T-helper 1 cell treated with Interleukin-12 subunit alpha and Interleukin-12 subunit beta and Interleukin-4 antibody, amounts not matched to agents 30 ng/mL and 1 ng/mL, for 36 hours (primary cell): ENCODE measurements at regions not wholly inside any gene's neighbourhood (a gene's known extent, or its start where the extent isn't known, plus 50 kb on each side); places are given as distances from the start of the nearest gene placed in this dataset.

Experiments
- intact Hi-C: fragments of 100-400 bp; cut with micrococcal nuclease; formaldehyde crosslinking; loops from one replicate; pipeline ENCODE4 v1.15.1; 2024

DNA sequence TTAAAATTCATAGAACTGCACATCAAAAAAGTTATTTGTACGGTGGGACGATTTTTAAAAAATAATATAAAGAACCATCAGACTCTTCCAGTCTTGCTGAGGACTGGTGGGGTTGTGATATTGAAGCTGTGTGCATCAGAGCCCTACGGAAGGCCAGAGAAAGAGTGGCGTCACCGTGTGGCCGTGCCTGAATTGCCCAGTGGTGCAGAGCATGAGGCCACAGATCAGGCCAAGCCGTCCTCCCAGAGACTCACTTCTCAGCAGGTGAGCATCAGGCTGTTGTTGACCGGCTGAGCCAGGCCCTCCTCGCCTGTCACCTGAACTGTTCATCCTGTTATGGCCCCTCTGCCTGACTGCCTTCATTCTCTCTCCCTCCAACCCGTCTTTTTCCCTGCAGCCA lies 1013.9 kb downstream of the TBC1D22A start:
- intact Hi-C loops = no loop called here

DNA sequence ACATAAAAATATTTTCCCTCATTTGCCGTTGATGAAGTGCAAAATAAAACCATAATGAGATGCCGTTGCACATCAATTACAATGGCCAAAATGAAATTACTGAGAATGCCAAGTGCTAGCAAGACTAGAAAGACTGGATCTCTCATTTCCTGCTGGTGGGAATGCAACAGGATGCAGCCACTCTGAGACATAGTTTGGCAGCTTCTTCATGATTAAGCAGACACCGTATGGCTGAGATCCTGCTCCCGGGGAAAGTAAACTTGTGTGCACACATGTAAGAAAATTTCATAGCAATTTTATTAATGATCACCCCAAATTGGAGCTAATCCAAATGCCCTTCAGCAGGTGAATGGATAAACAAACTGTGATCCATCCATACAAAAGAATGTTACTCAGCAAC lies 1013.2 kb downstream of the TBC1D22A start:
- intact Hi-C loops = no loop called here

DNA sequence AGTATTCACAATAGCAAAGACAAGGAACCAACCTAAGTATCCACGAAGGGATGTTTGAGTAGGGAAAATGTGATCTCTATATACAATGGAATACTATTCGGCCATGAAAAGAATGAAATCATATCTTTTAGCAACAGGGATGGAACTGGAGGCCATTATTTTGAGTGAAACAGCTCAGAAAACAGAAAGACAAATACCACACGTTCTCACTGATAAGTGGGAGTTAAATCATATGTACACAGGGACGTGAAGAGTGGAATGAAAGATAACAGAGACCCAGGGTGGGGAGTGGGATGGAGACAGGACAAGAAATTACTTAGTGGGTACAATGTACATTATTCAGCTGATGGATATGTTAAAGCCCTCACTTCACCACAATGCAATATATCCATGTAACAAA lies 1012.7 kb downstream of the TBC1D22A start:
- intact Hi-C loops = no loop called here

DNA sequence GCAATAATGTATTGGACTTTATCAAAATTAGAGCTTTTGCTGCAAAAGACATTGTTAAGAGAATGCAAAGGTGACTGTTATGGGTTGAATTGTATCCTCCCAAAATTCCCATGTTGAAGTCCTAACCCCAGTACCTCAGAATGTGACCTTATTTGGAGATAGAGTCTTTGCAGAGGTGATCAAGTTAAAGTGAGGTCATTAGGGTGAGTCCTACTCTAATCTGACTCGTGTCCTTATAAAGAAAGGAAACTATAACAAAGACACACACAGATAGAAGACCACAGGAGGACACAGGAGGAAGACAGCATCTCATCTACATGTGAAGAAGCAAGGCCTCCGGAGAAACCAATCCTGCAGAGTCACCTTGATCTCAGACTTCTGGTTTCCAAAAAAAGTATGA lies 1011.2 kb downstream of the TBC1D22A start:
- intact Hi-C loops = no loop called here

DNA sequence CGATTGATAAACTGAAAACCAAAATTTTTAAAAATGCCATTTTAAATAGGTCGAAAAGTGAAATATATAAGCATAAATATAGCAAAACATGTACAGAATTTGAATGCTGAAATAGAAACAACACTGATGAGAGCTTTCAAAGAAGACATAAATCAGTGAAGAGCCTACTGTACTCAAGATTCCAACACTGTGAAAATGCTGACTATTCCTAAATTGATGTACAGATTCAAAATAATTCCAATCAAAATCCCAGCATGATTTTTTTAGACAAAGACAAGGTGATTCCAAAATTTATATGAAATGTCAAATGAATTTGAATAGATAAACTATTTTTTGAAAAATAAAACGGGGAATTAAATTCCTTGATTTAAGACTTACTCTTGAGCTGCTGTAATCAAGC lies 1010.4 kb downstream of the TBC1D22A start:
- intact Hi-C loops = no loop called here

DNA sequence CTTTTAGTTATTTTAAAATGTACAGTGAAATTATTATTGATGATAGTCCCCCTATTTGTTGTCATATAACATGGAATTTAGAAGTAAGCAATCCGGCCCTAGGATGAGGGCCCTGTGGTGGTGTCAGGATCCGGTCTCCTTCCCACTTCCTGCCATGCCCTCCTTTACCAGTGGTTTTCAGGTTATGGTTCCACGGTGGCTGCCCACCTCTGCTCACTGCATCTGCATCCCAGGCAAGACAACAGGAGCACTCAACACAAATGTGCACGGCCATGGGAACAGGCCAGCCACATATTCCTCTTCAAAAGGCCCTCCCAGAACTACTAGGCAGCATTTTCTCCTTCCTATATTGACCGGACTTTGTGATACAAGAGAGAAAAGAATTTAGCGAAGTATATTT lies 1007.2 kb downstream of the TBC1D22A start:
- intact Hi-C loops = no loop called here

GRCh38 chr22:47768027-47768426 lies 1005.6 kb downstream of the TBC1D22A start:
- intact Hi-C loops = no loop called here

DNA sequence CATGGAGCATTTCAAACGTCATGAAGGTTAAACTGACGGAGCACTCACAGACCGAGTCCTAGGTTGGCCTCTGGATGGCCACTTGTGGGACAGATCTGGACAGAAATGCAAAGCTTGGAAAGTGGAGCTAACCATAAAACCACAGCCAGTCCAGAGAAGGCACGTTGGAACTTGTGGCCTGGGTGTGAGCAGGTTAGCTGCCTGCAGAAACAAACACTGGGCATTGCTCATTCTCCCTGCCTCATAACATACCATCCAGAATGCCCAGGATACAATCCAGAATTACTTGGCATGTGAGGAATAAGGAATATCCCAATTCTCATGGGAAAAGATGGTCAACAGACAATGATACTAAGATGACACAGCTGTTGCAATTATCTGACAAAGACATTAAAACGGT lies 1005.0 kb downstream of the TBC1D22A start:
- intact Hi-C loops = no loop called here

DNA sequence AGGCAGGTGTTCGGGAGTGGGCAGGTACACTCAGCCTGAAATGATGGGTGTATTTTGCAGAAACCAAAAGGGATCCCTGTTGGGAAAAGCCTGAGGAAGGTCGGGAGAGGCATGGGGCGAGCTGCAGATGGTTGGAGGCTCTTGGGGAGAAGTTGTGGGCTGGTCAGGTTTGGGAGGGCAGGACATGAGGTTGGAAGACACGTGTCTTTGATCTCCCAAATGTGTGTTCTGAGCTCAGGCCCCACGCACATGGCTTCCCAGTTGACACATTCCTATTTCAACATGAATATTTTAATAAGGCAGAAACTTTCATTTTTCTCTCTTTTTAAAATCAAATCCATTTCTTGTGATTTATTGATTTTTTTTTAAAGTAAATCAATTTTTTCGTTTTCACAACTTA lies 1003.3 kb downstream of the TBC1D22A start:
- intact Hi-C loops = no loop called here

- intact Hi-C loops = no loop called here
Observed at GRCh38 chr22:47762141-47762540, 999.7 kb downstream of the TBC1D22A start.

DNA sequence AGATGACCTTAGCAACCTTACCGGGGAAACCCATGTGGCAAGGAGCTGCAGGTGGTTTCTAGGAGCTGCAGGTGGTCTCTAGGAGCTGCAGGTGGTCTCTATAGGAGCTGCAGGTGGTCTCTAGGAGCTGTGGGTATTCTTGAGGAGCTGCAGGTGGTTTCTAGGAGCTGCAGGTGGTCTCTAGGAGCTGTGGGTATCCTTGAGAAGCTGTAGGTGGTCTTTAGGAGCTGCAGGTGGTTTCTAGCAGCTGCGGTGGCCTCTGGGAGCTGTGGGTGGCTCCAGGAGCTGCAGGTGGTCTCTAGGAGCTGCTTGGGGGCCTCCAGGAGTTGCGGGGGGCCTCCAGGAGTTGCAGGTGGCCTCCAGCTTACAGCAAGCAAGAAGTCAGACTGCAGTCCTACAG lies 997.5 kb downstream of the TBC1D22A start:
- intact Hi-C loops = no loop called here

GRCh38 chr22:47757741-47758140 lies 995.3 kb downstream of the TBC1D22A start:
- intact Hi-C loops = no loop called here

GRCh38 chr22:47750086-47750485 lies 987.6 kb downstream of the TBC1D22A start:
- intact Hi-C loops = no loop called here

GRCh38 chr22:47748957-47749356 lies 986.5 kb downstream of the TBC1D22A start:
- intact Hi-C loops = no loop called here

DNA sequence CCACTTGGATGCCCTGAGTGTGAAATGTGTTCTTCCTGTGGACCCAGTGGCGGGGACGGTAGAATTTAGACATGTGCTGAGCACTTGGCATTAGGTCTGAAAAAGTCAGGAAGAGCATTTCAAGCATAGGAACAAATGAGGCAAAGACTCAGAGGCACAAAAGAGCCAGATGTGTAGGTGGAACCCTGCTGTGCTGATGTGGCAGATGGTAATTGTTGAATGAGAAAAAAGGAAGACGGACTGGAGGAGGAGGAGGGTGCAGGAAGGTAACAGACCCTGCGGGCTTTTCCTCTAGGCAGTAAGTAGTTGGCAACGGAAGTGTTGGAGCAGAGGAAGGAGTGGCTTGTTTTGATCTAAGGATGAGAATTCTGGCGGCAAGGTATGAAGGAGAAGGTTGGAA lies 985.8 kb downstream of the TBC1D22A start:
- intact Hi-C loops = no loop called here

DNA sequence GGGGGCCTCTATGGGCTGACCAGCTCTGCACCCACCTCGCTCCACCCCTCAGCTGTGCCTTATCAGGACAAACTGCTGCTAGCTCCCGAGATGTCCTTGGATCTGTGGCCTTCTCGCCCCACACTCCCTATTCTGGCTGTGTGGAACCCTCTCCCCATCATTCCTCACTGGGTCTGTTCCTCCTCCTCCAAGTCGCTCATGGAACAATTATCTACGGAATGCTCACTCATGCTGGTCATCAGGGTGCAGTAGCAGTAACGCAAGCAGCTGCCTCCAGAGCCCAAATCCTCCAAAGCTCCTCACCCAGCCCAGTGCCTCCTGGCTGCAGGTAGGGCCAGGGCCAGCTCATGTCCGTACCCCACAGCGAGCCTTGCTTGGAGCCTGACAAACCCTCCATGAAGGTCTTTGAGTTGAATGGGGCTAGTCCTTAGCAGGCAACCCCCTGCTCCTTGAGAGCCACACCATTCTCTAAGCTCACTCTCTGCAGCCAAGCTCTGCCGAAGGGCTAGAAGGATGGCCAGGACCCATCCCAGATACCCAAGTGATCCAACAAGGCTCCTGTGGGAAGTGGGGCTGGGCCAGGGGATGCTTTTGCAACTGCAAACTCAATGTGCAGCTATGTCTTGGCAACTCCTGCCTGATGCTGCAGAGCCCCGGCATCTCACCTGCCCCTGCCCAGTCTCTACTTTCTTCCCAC lies 977.8 kb downstream of the TBC1D22A start:
- intact Hi-C loops = no loop called here

- intact Hi-C loops = no loop called here
Observed at GRCh38 chr22:47739291-47740015, 977.0 kb downstream of the TBC1D22A start.

DNA sequence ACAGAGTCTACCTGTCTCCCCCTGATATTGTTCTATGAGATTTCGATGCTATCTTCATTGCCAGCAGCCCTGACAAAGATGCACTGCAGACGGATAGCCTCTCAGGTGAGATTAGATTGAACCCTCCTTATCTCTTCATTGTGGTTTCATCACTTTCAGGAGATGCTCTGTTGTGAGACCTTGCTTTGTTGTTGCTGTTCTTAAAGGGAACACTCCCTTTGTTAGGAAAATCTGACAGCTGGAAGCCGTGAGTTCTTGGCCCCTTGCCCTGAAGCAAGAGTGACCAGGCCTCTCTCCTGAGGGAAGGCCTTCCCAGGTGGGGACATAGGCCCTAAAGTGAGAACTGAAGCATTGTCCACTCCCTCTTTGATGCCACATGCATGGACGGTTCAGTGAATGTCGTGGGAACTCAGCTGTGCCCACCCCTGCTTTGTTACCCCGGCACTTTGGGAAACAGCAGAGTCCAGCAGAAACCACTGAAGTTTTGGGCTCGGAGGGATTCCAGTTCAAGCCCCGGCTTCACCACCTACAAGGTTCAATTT lies 976.1 kb downstream of the TBC1D22A start:
- intact Hi-C loops = no loop called here

DNA sequence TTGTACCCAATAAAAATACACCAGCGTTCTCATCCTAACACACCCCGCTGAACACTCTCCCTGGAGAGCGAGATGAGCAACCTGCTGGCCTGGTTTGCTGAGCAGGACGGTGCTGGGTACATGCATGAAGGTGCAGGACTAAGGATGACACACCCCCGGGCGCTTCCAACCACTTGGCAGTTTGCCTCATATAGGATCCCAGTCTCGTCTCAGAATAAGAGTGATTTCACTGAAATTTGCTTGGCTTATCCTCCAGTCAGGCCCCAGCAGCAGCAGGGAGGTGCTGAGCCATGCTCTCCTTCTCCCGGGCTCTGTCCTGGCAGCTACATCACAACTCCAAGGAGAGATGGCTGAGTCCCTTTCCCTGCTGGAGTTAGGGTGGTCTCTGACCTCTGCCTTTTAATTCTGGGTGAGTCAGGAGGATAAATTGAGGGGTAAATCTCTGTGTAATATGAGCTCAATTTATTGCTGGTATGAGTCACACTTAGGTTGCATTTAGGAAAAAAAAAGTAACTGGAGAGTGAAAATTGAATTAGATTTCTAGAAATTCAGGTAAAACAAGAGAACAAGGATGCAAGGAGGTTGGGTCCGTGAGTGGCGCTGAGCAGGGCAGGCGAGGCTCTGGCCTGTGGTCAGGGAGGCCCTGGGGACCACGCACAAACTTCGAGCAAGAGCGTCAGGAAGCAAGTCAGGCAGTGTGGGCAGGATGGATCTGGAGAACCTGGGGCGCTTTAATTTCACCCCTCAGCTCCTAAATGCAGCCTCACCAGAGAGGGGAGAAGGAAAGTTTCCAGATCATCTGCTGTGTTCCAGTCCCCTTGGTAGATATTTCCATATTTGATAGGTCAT lies 974.0 kb downstream of the TBC1D22A start:
- intact Hi-C loops = no loop called here

DNA sequence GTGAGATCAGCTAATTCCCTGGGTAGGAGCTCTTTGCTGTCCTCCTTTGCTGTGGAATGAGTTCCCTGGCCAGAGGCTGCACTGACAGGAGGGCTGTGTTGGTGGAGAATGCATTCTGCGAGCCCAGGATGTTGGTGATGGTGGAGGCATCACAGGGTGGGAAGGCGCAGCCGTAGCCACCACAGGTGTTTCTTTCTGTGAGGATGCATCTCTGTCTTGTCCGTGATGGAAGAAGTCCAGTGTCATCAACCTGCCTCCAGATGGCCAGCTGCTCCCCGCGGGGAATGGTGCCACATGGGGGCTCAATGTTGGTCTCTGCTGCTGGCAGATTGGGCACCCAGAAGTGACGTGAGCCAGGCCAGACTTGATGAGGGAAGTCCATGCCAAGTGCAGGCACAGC lies 972.1 kb downstream of the TBC1D22A start:
- intact Hi-C loops = no loop called here

DNA sequence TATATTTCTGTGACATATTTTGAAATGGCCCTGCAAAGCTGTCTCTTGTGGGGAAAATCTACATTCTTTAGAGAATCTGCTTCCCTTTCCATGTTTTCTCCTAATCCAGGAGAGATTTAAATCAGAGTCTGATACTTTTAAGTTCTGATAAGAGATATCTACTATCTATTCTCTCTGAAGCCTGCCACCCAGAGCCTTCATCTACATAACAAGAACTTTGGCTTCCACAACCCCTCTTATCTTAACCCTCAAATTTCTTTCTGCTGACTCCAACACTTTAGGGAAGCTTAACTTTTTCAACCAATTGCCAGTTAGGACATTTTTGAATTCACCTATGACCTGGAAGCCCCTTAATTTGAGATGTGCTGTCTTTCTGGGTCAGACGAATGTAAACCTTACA lies 965.2 kb downstream of the TBC1D22A start:
- intact Hi-C loops = no loop called here

- intact Hi-C loops = no loop called here
Observed at GRCh38 chr22:47724751-47725150, 962.3 kb downstream of the TBC1D22A start.
